ENCODE measurements at regions not wholly inside any gene's neighbourhood (a gene's known extent, or its start where the extent isn't known, plus 50 kb on each side); places are given as distances from the start of the nearest gene placed in this dataset.
"Not testable (repeated sequence)": the region's sequence is repeated elsewhere in the genome, so short reads cannot be mapped to it uniquely, and the experiment has no call there.

GRCh38 chr4:106869551-106869950 lies 166.6 kb downstream of the DKK2 start:
- DNase-seq (ENCODE audit: low read depth): peak; percentile 56

DNA sequence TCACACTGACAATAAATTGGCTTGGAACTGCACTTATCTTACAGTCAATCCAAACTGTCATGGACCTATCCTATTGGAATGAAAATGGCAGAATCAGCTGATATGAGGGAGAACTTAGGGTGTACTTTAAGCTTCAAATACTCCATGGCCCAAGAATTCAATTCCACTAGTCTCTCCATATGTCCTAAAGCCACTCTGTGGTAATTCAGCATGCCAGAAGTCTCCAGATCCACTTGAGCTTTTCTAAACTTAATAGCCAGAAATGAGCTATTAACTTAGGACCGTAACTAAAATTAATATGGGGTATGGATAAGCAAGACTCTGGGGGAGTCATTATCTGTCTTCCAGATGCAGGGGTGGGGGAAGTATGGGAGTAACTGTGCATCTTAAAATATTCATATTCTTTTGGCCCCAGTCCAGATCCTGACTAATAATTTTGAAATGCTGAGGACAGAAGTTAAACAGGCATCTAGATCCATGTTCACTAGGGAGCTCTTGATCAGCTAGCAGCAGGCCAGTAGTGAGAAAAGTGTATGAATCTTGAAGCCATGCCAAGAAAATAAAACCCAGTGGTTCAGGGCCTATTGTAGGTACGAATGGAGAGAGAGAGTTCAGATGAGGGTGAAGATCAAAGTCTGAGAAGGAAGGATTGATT lies 167.6 kb downstream of the DKK2 start:
- peak; percentile 74 for DNase-seq (ENCODE audit: low read depth)

DNA sequence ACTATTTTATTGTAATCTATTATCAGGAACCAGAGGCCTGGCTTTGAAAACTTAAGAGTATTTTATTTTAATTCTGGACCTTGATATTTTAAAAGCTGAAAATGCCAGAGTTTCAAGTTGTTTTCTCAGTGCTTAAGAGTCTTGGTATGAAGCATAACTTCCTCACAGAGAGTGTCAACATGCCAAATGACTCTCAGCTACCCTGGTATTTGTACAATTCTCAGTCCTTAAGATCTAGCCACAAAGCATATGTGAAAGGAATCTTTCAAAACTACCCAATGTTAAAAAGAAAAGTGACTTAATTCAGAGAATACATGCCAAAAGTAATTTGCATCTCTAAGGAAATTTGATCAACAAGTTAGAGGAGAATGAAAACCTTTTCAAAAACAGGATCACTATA lies 171.9 kb downstream of the DKK2 start:
- peak; percentile 32 for DNase-seq (ENCODE audit: low read depth)

GRCh38 chr4:106854569-106855351 lies 181.4 kb downstream of the DKK2 start:
- DNase-seq (ENCODE audit: low read depth): no peak

DNA sequence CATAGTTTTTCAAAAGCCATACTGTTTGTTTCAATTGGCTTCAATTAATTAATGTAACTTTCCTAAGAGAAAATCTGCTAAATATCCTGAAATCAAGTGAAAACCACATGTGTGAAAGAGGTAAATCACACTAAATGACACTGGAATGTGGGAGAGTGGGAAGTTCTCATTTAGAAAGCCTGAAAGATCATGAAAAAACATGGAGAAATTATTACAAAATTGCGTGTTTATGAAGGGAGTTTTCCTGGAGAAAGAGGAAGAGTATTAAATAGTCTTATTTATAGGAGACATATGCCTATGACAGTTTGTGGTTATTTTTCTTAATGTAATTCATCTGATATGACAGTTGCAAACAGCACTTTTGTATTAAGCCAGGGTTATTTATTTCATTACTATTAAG lies 183.7 kb downstream of the DKK2 start:
- DNase-seq (ENCODE audit: low read depth): no peak

DNA sequence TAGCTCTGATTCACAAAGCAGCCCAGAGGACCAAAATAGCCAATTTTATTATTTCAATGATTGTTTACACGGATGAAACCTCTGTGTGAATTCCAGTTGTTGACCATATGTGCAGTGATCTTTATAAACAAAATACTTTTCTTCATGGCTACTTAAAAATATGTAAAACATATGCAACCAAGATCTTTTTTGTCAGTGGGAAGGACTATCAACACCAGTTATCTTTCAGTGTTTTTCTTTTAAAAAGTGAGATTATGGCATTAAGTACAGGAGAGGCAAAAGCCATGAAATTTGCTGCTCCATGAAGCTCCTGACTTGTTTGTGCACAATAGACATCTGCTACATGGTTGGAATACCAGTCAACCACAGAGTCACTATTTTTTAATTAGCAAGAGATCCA lies 184.4 kb downstream of the DKK2 start:
- DNase-seq (ENCODE audit: low read depth): no peak

GRCh38 chr4:106850691-106851090 lies 185.4 kb downstream of the DKK2 start:
- no peak for DNase-seq (ENCODE audit: low read depth)

DNA sequence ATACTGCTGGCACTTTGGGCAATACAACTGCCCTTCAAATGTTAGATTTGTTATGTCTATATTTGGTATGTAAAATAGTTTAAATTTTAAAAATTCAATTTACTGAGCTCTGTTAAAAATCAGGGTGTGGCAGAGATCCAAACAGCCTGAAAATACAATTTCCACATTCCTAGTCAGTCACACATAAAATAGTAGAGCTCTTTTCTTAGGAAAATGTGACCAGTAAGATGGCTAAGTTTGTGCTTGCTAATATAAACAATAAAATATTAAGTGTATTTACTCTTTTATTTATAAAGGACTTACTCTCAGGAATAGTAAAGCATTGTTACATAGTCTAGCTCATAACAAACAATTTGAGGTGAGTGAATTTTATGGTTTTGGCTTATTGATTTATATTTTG lies 200.2 kb downstream of the DKK2 start:
- DNase-seq (ENCODE audit: low read depth): no peak

DNA sequence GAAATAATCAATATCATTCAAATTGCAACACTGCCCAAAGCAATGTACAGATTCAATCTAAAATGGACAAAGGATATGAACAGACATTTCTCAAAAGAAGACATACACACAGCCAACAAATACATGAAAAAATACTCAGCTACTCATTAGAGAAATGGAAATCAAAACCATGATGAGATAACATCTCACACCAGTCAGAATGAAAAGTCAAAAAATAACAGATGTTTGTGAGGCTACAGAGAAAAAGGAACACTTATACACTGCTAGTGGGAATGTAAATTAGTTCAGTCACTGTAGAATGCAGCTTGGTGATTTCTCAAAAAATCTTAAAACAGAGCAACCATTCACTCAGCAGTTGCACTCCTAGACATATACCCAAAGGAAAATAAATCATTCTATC lies 205.2 kb downstream of the DKK2 start:
- no peak for DNase-seq (ENCODE audit: low read depth)

GRCh38 chr4:106818764-106819163 lies 217.3 kb downstream of the DKK2 start:
- DNase-seq (ENCODE audit: low read depth): no peak

DNA sequence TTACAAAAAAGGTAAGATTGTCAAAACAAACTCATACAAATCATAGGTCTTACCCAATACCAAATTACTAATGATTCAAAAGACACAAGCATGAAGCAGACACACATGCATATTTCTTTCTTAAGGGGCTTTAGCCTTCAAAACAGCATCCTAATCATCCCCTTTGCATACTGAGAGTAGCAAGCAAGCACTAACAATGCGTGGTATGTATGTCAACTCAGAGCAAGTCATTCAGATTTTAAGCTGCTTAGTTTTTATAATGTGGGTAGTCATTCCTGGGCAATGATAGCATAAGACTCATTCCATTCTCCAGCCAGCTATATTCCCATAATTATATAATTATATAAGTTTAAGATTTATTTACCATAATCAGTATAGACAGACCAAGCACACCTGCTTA lies 219.6 kb downstream of the DKK2 start:
- DNase-seq (ENCODE audit: low read depth): peak; percentile 48

DNA sequence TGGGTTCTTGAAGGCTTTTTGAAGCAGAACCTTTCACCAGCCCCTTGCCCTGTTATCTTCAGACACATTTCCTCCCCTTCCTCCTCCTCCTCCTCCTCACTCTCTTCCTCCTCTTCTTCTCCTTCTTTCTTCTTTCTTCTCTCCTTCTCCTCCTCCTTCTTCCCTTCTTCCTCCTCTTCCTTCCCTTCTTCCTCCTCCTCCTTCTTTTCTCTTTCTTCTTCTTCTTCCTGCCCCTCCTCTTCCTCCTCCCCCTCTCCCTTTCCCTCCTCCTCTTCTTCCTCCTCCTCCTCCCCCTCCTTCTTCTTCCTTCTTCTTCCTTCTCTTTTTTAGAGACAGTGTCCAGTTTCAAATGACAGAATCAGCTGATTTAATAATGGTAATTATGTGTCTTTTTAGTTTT lies 226.0 kb downstream of the DKK2 start:
- DNase-seq (ENCODE audit: low read depth): no peak

GRCh38 chr4:106809076-106809475 lies 227.0 kb downstream of the DKK2 start:
- no peak for DNase-seq (ENCODE audit: low read depth)

GRCh38 chr4:106806158-106806797 lies 229.8 kb downstream of the DKK2 start:
- DNase-seq (ENCODE audit: low read depth): no peak

- DNase-seq (ENCODE audit: low read depth): no peak
These were observed 233.0 kb downstream of the DKK2 start for GRCh38 chr4:106803083-106803482.

GRCh38 chr4:106801386-106801785 lies 234.7 kb downstream of the DKK2 start:
- DNase-seq (ENCODE audit: low read depth): no peak

- no peak for DNase-seq (ENCODE audit: low read depth)
These were observed 239.2 kb downstream of the DKK2 start for GRCh38 chr4:106796876-106797275.

DNA sequence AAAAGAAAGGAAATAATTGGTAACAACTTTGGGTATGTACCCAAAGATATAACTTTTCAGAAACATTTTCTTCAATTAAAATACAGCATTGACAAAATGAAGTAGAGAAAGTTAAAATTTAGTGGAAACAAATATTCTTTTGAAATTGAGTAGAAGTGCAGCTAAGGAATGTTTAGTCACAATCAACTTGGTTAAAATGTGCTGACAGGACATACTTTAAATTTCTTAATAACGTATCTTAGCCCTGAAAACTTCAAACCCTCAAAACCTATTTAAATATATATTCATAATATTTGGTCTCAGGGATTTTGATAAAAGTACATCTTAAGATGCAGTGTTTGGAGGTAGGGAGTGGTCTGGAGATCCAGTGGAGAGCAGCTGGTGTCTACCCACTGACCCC lies 240.8 kb downstream of the DKK2 start:
- DNase-seq (ENCODE audit: low read depth): no peak

DNA sequence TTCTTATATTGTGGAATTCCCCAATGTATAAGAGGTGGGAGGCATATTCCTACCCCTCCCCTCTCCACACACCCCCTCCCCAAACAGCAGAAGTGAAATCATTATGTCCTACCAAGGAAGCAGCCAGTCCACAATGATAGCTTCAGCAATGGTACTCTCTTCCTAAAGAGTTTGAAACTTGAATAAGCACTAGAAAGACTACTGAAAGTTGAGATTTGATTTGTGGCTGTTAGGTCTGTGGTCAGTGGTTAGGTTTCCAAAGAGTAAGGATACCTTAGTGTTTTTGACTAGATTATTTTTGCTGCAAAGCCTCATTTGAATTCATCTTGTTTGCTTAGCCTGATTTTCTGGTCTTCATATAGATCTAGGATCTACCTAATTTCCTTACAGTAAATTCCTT lies 242.2 kb downstream of the DKK2 start:
- DNase-seq (ENCODE audit: low read depth): no peak

DNA sequence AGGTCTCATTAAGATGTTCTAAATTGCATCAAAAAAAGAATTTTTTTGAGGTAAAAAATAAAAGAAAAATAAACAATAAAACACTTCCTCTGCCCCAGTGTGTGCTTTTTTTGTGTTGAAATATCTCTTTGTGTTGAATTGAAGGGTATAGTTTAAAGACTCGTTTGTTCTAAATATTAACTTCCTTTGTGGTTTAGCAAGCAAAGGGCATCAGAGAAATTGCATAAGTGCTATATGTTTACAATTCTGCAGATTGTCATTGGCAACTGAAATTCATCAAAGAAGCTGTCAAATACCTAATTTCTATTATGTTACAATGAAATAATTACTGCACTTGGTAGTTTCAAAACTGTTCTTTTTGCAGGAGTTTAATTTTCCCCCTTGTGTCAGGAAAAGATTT lies 260.5 kb downstream of the DKK2 start:
- DNase-seq (ENCODE audit: low read depth): no peak

GRCh38 chr4:106774055-106774454 lies 262.1 kb downstream of the DKK2 start:
- not testable (repeated sequence) for DNase-seq (ENCODE audit: low read depth)

- DNase-seq (ENCODE audit: low read depth): peak; percentile 6
These were observed 262.8 kb downstream of the DKK2 start for GRCh38 chr4:106773076-106773905.
